ENCODE measurements at regions not wholly inside any gene's neighbourhood (a gene's known extent, or its start where the extent isn't known, plus 50 kb on each side); places are given as distances from the start of the nearest gene placed in this dataset.

DNA sequence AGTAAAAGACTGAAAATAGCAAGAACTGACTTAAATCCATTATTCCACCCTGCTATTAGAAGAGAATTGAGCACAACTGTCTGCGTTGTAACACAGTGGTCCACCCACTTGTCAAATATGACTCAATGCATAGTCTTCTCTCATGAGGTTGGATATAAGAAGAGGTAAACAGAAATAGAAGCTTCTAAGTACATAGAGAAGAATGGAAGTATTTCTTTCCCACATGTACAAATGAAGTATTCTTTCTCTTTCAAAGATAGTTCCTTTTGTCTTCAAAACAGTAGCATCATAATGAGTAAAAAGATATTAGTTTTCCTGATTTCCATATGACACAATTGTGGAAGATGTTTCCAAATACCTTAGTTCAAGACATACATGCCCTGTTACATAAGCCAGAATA lies 348.6 kb upstream of the CCDC54 start:
- TF ChIP-seq, protein P1, sequence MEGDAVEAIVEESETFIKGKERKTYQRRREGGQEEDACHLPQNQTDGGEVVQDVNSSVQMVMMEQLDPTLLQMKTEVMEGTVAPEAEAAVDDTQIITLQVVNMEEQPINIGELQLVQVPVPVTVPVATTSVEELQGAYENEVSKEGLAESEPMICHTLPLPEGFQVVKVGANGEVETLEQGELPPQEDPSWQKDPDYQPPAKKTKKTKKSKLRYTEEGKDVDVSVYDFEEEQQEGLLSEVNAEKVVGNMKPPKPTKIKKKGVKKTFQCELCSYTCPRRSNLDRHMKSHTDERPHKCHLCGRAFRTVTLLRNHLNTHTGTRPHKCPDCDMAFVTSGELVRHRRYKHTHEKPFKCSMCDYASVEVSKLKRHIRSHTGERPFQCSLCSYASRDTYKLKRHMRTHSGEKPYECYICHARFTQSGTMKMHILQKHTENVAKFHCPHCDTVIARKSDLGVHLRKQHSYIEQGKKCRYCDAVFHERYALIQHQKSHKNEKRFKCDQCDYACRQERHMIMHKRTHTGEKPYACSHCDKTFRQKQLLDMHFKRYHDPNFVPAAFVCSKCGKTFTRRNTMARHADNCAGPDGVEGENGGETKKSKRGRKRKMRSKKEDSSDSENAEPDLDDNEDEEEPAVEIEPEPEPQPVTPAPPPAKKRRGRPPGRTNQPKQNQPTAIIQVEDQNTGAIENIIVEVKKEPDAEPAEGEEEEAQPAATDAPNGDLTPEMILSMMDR (IDR thresholded peaks at IDR 0.05), result no peak
- TF ChIP-seq EZH2phosphoT487 (IDR thresholded peaks at IDR 0.05), result no peak
- TF ChIP-seq EZH2 (IDR thresholded peaks at IDR 0.05), result no peak

All from neural progenitor cell (in vitro differentiated cells).